HG02610 (cell line): ENCODE measurements at regions not wholly inside any gene's neighbourhood (a gene's known extent, or its start where the extent isn't known, plus 50 kb on each side); places are given as distances from the start of the nearest gene placed in this dataset.

Source experiments
- ATAC-seq: cut with Tn5 transposase; IDR thresholded peaks from one replicate; pipeline ENCODE4 v1.9.1; 2021; ENCODE audit warnings: mild to moderate bottlenecking, moderate library complexity; ENCODE audit not compliant: unreplicated experiment

DNA sequence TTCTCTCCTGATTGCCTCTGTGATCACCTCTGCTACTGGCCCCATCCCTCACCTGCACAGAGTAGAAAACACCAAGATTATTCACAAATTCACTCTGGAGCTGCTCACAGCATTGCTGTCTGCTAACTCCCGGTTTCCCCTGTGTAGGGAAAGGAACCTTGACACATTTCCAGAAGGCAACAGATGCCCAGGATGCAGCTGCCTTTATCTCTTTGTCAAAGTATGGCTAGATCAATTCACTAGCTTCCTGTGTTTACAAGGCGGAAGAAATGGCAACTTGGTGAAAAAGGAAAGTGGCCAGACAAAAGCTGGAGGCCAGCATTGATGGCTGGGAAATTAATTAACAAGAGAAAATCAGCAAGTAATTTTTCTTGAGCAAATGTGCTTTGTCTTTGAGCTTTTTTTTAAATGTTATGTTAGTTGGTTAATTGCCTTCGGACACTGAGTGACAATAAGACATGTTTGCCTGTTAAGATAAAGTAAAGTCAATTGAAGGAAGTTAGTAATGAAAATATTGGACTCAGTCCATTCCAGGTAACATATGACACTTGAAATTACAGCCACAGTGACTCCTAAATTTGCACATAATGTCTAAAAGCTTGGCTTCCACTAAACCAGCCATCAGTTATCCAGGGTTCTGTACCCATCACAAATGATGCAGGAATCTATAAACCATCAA, 394.6 kb upstream of the IL12A start:
- no peak for ATAC-seq

- ATAC-seq, result no peak
Measured at GRCh38 chr3:159600291-159600690, 388.3 kb upstream of the IL12A start.

DNA sequence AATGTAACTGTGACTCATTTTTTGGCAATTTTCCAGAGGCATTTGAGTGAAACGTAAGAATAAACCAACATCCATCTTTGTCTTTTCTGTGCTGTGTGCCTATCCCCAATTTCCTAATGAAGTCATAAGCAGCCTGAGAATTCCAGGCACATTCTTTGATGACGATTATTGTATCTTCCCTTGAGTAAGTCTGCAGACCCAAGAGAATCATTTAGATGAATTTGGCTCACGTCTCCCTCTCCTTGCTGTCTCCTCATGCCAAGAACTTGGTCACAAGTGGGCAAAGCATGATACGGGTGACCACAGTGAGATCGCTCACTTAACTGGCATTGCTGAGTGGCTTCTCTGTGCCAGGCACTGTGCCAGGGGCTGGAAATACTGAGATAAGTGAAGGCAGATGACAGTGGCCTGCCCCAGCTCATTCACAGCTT, 384.5 kb upstream of the IL12A start:
- ATAC-seq, result no peak

- ATAC-seq, result no peak
Measured at GRCh38 chr3:159605101-159605500, 383.5 kb upstream of the IL12A start.

- ATAC-seq, result no peak
Measured at GRCh38 chr3:159605776-159606175, 382.9 kb upstream of the IL12A start.

DNA sequence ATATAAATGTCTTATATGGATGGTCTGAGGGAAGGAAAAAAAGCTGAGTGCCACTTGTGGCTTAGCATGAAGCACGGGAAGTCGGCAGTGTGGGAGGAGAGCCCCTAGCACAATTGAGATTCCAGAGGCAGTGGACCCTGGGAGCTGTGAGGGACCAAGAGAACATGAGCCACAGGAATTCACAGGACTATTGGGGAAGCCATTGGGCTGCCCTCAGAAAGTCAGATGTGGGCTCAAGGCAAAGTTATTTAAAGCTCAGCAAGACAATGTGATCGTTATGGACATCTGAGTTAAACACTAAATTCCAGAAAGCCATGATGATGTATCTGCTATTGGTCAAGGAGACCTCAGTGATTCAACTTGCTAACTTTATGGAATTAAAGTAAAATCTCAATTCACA, 380.8 kb upstream of the IL12A start:
- no peak for ATAC-seq

DNA sequence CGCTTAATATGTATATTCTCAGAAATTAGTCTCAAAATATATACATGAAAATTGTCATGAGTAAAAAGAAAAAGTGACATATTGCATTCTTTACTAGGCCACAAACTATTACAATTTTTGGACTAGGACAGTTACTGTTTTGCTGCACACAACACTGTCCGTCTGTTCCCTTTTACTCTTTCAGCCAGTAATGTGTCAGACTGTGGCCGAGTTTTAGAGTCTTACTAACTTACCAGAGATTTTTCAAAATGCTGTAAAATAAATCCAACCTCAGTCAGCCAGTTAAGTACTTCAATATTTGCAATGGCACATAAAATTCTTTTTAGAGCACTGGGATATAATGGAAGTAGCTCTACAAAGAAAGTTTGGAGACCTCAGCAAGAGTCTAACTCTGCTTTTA, 380.3 kb upstream of the IL12A start:
- ATAC-seq, result no peak

DNA sequence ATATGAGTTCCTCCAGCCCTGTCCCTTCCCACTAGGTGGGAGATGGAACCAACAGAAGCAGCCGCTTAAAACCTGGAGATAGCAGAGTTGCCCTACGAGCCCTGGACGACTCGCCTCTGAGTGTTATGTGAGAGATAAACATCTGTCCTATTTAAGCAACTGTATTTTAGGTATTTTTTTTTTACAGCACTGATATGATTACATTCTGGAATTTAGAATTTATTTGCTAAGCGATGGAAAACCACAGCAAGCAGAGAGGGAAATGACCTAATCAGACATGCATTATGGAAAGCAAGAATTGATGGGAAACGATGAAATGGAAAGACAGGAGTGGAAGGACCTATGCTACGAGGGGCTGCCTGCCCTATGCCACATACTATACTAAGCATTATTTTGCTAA, 379.0 kb upstream of the IL12A start:
- no peak for ATAC-seq

DNA sequence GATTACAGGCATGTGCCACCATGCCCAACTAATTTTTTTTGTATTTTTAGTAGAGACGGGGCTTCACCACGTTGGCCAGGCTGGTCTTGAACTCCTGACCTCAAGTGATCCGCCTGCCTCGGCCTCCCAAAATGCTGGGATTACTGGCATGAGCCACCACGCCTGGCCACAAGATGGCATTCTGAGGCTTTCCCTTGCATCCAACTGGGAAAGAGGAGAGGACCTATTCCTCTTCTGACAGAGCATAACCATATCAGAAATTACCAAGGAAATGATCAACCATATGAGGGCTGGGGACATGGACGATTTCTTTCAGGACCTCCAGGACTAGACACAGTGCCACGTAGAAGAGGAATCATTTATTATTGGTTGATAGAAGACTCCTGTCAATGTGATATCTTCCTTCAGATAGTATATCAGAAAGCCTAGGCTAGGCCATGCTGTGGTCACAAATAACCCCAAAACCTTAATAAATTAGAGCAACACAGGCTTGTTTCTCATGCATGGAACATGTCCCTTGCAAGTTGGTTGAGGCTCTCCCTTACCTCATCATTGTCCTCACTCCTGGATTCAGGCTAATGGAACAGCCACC, 372.3 kb upstream of the IL12A start:
- ATAC-seq, result no peak

DNA sequence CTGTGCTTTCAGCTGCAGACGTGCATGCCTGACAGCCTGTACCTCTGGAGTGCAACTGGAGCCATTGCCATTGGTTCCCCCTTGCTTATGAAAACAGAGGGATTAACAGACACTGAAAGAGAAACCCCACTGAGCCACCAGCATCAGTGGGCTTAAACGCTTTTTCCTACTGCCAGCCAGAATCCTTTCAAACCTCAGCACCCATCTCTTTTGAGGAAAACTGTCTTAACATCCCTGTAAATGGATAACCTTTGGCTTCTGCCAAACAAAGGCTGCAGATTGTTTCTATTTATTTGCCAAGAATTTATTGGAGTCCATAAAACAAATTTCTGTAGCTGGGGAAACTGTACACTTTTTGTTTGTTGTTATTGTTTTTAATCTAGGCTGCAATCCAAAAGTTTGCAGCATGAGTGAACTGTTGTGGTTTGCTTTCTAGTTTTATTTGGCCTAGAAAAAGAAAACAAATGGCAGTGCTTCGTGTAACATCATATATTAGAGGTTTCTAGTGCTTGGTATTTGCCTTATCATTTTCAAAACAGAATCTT, 369.2 kb upstream of the IL12A start:
- no peak for ATAC-seq

DNA sequence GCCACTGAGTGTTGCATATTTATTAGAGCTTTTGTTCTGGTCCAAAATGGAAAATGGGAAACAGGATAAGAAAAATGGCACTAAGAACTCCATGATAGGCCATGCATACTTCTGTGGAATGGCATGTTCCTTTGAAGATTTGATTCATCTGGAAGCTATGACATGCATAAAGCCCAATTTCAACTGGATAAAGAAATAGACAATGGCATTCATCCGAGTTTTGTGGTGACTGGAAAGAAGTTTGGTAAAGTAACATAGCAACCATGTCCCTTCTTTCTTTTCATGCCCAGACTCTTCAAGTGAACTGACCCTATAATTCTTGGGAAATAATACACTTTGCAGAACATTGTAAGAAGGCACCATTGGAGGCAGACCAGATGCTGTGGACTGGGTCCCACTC, 368.4 kb upstream of the IL12A start:
- no peak for ATAC-seq

DNA sequence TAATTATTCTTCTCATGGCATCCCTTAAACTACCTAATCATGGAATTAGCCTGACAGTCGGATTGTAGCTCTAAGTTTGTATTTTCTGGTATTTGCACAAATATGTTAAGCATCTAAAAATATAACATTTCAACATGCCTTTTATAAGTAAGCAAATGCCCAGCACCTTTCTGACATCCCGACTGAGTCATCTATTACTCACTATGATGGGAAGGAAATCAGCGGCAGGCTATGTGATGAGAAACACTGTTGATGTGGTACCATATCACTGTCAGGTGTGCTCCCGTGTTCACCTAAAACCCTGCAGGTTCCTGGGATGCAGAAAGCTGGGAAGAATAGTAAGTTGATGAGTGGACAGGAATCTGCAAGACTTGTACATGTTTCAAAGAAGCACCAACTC, 367.8 kb upstream of the IL12A start:
- ATAC-seq, result no peak

DNA sequence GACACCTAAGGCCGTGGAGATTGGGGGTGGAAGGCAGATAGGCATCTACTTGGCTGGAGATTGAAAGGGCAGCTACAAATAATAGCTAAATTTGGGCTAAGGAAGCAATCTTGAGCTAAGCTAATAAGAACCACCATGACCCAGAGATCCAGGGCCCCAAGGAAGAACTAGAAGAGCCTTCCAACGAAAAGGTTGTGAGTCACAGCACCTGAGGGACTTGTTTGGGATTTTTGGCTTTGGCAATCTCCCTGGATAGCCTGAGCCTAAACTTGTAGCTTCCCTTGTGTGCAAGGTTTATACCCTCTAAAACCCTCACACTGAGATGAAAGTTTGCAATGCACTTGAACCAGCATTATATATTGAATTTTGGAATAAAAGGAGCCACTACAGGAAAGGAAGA, 364.0 kb upstream of the IL12A start:
- no peak for ATAC-seq

DNA sequence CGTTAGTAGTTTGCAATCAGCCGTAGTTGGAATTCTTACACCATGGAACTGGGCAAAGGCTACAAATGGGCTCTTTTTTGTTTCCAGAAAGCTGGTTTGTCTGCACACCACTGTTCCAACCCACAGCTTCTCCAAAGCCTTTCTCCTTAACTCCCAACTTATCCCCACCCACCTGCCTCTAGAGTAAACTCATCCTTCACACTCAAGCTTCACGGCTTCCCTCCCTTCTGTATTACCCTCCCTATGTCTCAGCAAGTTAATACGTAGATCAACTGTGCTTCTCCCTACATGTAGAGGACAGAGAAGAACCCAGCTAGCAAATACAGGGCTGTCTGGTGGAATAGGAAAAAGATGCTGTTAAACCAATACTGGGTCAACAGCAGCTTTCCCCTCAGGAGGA, 363.0 kb upstream of the IL12A start:
- ATAC-seq, result no peak

DNA sequence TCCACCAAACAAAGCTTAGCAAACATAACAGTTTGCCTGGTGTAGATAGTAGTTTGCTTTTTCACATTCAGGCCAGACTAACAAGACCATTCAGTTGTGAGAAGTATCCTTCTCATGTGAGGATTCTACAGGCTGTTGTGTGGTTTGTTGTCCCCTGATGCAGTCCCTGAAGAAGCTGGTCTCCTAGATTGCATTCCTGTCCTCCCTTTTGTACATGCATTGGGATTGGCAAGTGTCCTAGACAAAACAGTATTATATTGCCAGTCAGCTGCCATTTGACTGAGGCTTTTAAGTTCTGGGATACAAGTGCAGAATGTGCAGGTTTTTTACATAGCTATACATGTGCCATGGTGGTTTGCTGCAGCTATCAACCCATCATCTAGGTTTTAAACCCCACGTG, 362.0 kb upstream of the IL12A start:
- ATAC-seq, result no peak

DNA sequence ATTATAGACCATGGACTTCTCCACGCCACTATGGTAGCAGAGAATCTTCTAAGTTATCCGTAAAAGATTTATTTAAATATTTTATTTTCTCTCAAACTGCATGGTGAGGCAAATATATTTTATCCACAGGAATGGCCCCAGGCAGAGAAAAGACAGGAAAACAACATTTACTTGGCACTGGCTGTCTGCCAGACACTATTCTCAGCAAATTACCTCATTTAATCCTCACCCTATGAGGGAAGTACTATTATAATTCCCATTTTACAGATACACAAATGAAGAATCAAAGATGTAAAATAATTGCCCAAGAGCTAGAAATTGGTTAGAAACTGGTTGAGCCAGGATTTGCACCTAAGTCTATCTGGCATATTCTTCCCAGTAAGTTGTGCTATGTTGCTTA, 361.4 kb upstream of the IL12A start:
- no peak for ATAC-seq

- ATAC-seq, result no peak
Measured at GRCh38 chr3:159627634-159628033, 361.0 kb upstream of the IL12A start.

GRCh38 chr3:159629329-159630084, 359.1 kb upstream of the IL12A start:
- ATAC-seq, result no peak

DNA sequence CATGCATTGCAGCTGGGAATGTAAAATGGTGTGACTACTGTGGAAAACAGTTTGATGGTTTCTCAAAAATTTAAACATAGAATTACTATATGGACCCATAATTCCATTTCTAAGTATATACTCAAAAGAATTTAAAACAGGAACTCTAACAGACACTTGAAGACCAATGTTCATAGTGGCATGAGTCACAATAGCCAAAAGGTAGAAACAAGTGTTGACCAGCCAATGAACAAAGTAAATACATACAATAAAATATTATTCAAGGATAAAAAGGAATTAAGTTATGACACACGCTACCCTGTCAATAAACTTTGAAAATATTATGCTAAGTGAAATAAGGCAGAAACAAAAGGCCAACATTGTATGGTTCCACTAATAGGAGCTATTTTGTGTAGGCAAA, 357.4 kb upstream of the IL12A start:
- ATAC-seq, result no peak

GRCh38 chr3:159632128-159632527, 356.5 kb upstream of the IL12A start:
- ATAC-seq, result no peak

DNA sequence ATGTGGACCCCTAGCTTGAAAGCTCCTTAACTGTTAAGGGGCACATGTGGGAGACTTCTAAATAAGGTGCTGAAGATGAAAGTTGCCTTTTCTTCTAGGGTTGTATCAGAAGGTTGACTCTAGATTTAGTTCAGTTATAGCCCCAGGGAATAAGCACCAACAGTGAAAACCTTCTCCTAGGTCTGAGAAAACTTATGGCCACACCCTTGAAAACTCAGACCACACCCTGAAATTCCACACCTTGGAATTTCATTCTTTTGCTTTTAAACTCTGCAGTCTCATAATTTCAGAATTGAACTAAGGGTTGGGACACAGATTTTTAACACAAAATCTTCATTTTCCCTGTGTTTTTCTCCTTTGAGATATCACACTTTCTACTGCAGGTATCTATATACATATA, 355.8 kb upstream of the IL12A start:
- ATAC-seq, result no peak

GRCh38 chr3:159634483-159634882, 354.2 kb upstream of the IL12A start:
- no peak for ATAC-seq
